ENCODE measurements at regions not wholly inside any gene's neighbourhood (a gene's known extent, or its start where the extent isn't known, plus 50 kb on each side); places are given as distances from the start of the nearest gene placed in this dataset.

GRCh38 chr11:28470180-28470579 lies 362.0 kb downstream of the METTL15 start:
- TF ChIP-seq GLIS3 (CRISPR knock-in tag; IDR thresholded peaks at IDR 0.05) = no peak
- TF ChIP-seq TSHZ2 (CRISPR knock-in tag; IDR thresholded peaks at IDR 0.05) = no peak
- TF ChIP-seq PATZ1 (CRISPR knock-in tag; IDR thresholded peaks at IDR 0.05; ENCODE audit: borderline replicate concordance) = no peak
- no peak for TF ChIP-seq ZNF565 (CRISPR knock-in tag; conservative IDR thresholded peaks at IDR 0.05; ENCODE audit: low read depth)
- TF ChIP-seq OSR1 (CRISPR knock-in tag; IDR thresholded peaks at IDR 0.05) = no peak
- no peak for TF ChIP-seq ZFP30 (CRISPR knock-in tag; IDR thresholded peaks at IDR 0.05)
- no peak for TF ChIP-seq ZNF8 (CRISPR knock-in tag; IDR thresholded peaks at IDR 0.05)
- no peak for TF ChIP-seq CREB5 (CRISPR knock-in tag; IDR thresholded peaks at IDR 0.05; ENCODE audit: low read depth)
- TF ChIP-seq TOX (CRISPR knock-in tag; IDR thresholded peaks at IDR 0.05; ENCODE audit: borderline replicate concordance) = no peak
- no peak for TF ChIP-seq POU6F1 (CRISPR knock-in tag; IDR thresholded peaks at IDR 0.05; ENCODE audit: borderline replicate concordance, low read depth)
